ENCODE measurements at regions not wholly inside any gene's neighbourhood (a gene's known extent, or its start where the extent isn't known, plus 50 kb on each side); places are given as distances from the start of the nearest gene placed in this dataset.

DNA sequence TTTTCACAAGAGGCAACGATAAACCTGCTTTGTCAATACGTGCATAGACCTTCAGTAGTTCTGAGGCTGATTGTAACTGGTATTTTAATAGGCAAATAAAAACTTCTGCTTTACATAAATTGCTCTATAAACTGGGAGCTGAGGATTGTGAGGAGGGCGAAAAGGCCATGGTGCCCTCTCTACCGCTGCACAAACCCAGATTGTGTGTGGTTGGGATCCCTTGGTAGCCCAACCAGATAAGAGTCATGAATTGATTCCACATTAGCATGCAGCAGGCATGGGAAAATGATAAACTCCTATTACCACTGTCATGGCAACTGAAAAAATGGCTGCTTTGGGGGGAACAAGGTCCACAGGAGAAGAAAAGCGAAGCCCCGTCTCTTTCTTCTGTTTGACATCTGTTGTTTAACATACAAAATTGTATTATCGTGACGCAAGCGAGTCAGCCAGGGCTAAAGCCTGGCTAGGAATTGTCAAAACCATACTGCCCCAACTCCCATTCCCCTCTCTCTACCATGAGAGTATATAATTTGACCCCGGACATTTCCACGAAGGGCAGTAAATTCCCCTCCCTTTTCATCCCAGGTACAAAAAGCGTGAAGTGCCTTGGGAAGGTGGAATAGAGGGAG lies 157.8 kb upstream of the SALL4 start:
- H3K4me1 ChIP-seq (ENCODE audit: control insufficient read depth, insufficient read depth, low read depth, low read length), result peaks cover 3% of the 10 kb centered on the region
- H3K23ac ChIP-seq (ENCODE audit: low read length in 2 of 2), result no peak overlapping the region
- 96% methylated on average over 7 of the region's 12 CpGs for WGBS
- no peaks in the 10 kb centered on the region for H3K79me1 ChIP-seq (replicated peaks; ENCODE audit: low read length, poor library complexity, severe bottlenecking)
- H4K91ac ChIP-seq (ENCODE audit: low read length), result peak overlapping the region; percentile 61
- H3K36me3 ChIP-seq (ENCODE audit: control insufficient read depth in 1 of 2, insufficient read depth in 2 of 2, low read depth in 1 of 2, low read length in 2 of 2), result no peaks in the 10 kb centered on the region
- H2AFZ ChIP-seq (ENCODE audit: low read depth, low read length), result no peak overlapping the region
- no peak overlapping the region for H2BK15ac ChIP-seq (ENCODE audit: low read depth, poor library complexity, severe bottlenecking)
- no peak overlapping the region for H3K14ac ChIP-seq (ENCODE audit: low read length in 2 of 2)
- no peaks in the 10 kb centered on the region for H3K27me3 ChIP-seq (ENCODE audit: control insufficient read depth in 1 of 2, insufficient read depth in 1 of 2, low read length in 2 of 2)
- no peak for DNase-seq
- H4K8ac ChIP-seq (ENCODE audit: low read length), result peak overlapping the region; percentile 69
- peak overlapping the region in 1 of 2 experiments; percentile 7 for H2BK12ac ChIP-seq (ENCODE audit: low read length in 2 of 2)
- H2AK5ac ChIP-seq (ENCODE audit: low read length, severe bottlenecking), result peak overlapping the region; percentile 56
- no peak overlapping the region for H3K4me3 ChIP-seq (ENCODE audit: insufficient read depth in 1 of 2, low read depth in 1 of 2, low read length in 2 of 2)
- H2BK120ac ChIP-seq (ENCODE audit: low read depth, low read length), result no peak overlapping the region
- H3K4me2 ChIP-seq (ENCODE audit: low read length, poor library complexity, severe bottlenecking), result no peak overlapping the region
- no peaks in the 10 kb centered on the region for H3K9me3 ChIP-seq (ENCODE audit: control insufficient read depth, low read length)
- no peak overlapping the region for H3K27ac ChIP-seq (ENCODE audit: low read length, poor library complexity, severe bottlenecking)
- no peak overlapping the region for H2BK5ac ChIP-seq (ENCODE audit: low read depth, low read length, poor library complexity, severe bottlenecking)
- H3K18ac ChIP-seq (ENCODE audit: low read depth in 1 of 2, low read length in 2 of 2), result peak overlapping the region; percentile 28 to 43
- no peak overlapping the region for H3K9ac ChIP-seq (ENCODE audit: low read length)
- H3K4ac ChIP-seq (ENCODE audit: low read depth in 1 of 2, low read length in 2 of 2), result peak overlapping the region in 1 of 2 experiments; percentile 9

DNA sequence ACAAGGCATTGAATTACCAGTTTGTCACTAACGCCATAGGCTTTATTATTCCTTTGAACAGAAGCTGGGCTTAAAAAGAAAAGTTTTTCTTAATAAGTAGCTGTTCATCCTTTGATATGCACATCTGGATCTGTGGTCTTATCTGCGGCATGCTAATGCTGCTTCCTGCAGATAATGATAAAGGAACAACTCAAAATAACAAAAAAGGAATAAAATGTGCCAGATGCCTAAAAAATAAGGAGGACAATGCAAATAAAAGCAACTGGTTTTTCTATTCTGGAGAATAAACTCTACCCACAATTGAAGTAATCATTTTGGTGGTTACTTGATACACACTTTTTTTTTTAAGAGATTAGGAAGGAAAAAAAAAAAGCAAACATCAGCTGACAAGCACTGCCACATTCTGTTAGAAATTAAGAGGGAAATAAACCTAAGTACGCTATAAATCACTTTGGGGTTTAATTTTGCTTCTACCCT lies 156.8 kb upstream of the SALL4 start:
- Histone ChIP-seq H2BK5ac (ENCODE audit: low read depth, low read length, poor library complexity, severe bottlenecking) (no peak overlapping the region), H3K18ac (ENCODE audit: low read depth in 1 of 2, low read length in 2 of 2) (no peak overlapping the region), H3K36me3 (ENCODE audit: control insufficient read depth in 1 of 2, insufficient read depth in 2 of 2, low read depth in 1 of 2, low read length in 2 of 2) (no peaks in the 10 kb centered on the region), H3K14ac (ENCODE audit: low read length in 2 of 2) (no peak overlapping the region), H3K9ac (ENCODE audit: low read length) (no peak overlapping the region), H2BK12ac (ENCODE audit: low read length in 2 of 2) (no peak overlapping the region), H2AFZ (ENCODE audit: low read depth, low read length) (no peak overlapping the region), H3K4me1 (ENCODE audit: control insufficient read depth, insufficient read depth, low read depth, low read length) (peaks cover 3% of the 10 kb centered on the region), H3K4me2 (ENCODE audit: low read length, poor library complexity, severe bottlenecking) (peak overlapping the region; percentile 42), H2BK120ac (ENCODE audit: low read depth, low read length) (no peak overlapping the region), H3K4me3 (ENCODE audit: insufficient read depth in 1 of 2, low read depth in 1 of 2, low read length in 2 of 2) (no peak overlapping the region), H4K91ac (ENCODE audit: low read length) (no peak overlapping the region), H3K23ac (ENCODE audit: low read length in 2 of 2) (no peak overlapping the region), H3K4ac (ENCODE audit: low read depth in 1 of 2, low read length in 2 of 2) (no peak overlapping the region), H3K27ac (ENCODE audit: low read length, poor library complexity, severe bottlenecking) (no peak overlapping the region), H2BK15ac (ENCODE audit: low read depth, poor library complexity, severe bottlenecking) (no peak overlapping the region), H3K79me1 (replicated peaks; ENCODE audit: low read length, poor library complexity, severe bottlenecking) (no peaks in the 10 kb centered on the region), H4K8ac (ENCODE audit: low read length) (no peak overlapping the region), H3K27me3 (ENCODE audit: control insufficient read depth in 1 of 2, insufficient read depth in 1 of 2, low read length in 2 of 2) (no peaks in the 10 kb centered on the region), H2AK5ac (ENCODE audit: low read length, severe bottlenecking) (no peak overlapping the region), H3K9me3 (ENCODE audit: control insufficient read depth, low read length) (no peaks in the 10 kb centered on the region)
- no CpG with 5 or more reads among the region's 3 CpGs for WGBS
- no peak for DNase-seq

DNA sequence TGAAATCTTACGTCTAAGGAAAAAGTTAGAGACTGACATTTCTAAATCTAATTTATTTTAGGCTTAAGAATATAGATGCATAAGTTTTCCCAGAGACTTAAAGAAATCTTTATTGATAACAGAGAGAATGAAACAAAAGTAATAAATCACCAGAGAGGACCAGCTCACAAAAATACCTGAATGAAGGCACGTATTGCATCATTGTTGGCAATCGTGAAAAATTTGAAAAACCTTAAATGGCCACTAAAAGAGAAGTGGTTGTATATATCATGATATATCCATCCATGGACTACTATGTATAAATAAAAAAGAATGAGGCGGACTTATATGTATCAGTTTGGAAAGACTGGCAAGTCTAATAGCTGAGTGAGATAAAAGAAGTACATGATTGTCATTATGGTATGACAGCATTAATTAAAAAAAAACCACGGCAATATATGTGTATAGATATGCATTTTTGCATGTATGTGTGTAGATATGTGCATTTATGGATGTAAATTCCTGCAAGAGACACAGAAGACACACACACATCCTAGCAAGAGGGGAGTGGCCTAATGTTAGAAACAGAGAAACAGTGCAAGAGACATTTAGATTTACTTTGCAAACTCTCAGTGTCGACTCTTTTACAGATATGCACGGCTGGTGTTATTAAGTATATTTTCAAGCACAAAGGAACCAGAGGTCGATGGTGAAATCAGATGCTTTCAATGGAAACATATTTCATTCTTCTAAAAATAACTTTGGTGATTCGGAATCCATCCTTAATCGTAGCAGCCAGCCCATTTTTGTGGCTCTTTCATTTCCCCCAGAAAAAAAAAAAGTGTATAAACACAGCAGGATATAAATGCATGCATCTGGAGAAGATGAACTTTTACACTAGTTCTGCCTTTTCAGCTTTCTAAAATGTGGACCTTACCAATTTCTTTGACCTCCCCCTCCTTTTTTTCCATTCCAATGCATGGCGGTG lies 156.1 kb upstream of the SALL4 start:
- Histone ChIP-seq H3K9me3 (ENCODE audit: control insufficient read depth, low read length) (no peaks in the 10 kb centered on the region), H4K8ac (ENCODE audit: low read length) (no peak overlapping the region), H2AK5ac (ENCODE audit: low read length, severe bottlenecking) (no peak overlapping the region), H3K23ac (ENCODE audit: low read length in 2 of 2) (no peak overlapping the region), H2BK12ac (ENCODE audit: low read length in 2 of 2) (no peak overlapping the region), H2BK120ac (ENCODE audit: low read depth, low read length) (no peak overlapping the region), H3K14ac (ENCODE audit: low read length in 2 of 2) (no peak overlapping the region), H2AFZ (ENCODE audit: low read depth, low read length) (no peak overlapping the region), H3K4me2 (ENCODE audit: low read length, poor library complexity, severe bottlenecking) (peak overlapping the region; percentile 42), H2BK15ac (ENCODE audit: low read depth, poor library complexity, severe bottlenecking) (no peak overlapping the region), H3K27me3 (ENCODE audit: control insufficient read depth in 1 of 2, insufficient read depth in 1 of 2, low read length in 2 of 2) (no peaks in the 10 kb centered on the region), H3K9ac (ENCODE audit: low read length) (no peak overlapping the region), H3K18ac (ENCODE audit: low read depth in 1 of 2, low read length in 2 of 2) (no peak overlapping the region), H3K79me1 (replicated peaks; ENCODE audit: low read length, poor library complexity, severe bottlenecking) (no peaks in the 10 kb centered on the region), H4K91ac (ENCODE audit: low read length) (no peak overlapping the region), H3K36me3 (ENCODE audit: control insufficient read depth in 1 of 2, insufficient read depth in 2 of 2, low read depth in 1 of 2, low read length in 2 of 2) (no peaks in the 10 kb centered on the region), H3K4me3 (ENCODE audit: insufficient read depth in 1 of 2, low read depth in 1 of 2, low read length in 2 of 2) (peak overlapping the region in 1 of 2 experiments; percentile 3), H3K4ac (ENCODE audit: low read depth in 1 of 2, low read length in 2 of 2) (no peak overlapping the region), H3K4me1 (ENCODE audit: control insufficient read depth, insufficient read depth, low read depth, low read length) (peaks cover 3% of the 10 kb centered on the region), H3K27ac (ENCODE audit: low read length, poor library complexity, severe bottlenecking) (no peak overlapping the region), H2BK5ac (ENCODE audit: low read depth, low read length, poor library complexity, severe bottlenecking) (no peak overlapping the region)
- 58% methylated on average over 6 of the region's 11 CpGs for WGBS
- DNase-seq, result peak; percentile 47

DNA sequence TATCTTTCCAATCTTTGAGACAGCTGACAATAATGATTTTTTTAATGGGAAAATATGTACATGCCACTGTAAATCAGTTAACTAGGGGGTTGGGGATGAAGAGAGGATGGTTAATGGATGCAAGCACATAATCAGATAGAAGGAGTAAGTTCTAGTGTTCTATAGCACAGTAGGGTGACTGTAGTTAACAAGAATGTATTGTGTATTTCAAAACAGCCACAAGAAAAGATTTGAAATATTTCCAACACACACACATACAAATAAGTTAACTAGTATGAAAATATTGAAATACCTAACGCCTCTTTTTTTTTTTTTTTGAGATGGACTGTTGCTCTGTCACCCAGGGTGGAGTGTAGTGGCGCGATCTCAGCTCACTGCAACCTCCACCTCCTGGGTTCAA lies 153.4 kb upstream of the SALL4 start:
- H3K79me1 ChIP-seq (replicated peaks; ENCODE audit: low read length, poor library complexity, severe bottlenecking), result no peaks in the 10 kb centered on the region
- H3K4me2 ChIP-seq (ENCODE audit: low read length, poor library complexity, severe bottlenecking), result no peak overlapping the region
- no peak overlapping the region for H3K9ac ChIP-seq (ENCODE audit: low read length)
- no peak overlapping the region for H2BK15ac ChIP-seq (ENCODE audit: low read depth, poor library complexity, severe bottlenecking)
- no peak overlapping the region for H2BK5ac ChIP-seq (ENCODE audit: low read depth, low read length, poor library complexity, severe bottlenecking)
- peak; percentile 53 for DNase-seq
- H3K27ac ChIP-seq (ENCODE audit: low read length, poor library complexity, severe bottlenecking), result peak overlapping the region; percentile 59
- no peaks in the 10 kb centered on the region for H3K36me3 ChIP-seq (ENCODE audit: control insufficient read depth in 1 of 2, insufficient read depth in 2 of 2, low read depth in 1 of 2, low read length in 2 of 2)
- no peaks in the 10 kb centered on the region for H3K27me3 ChIP-seq (ENCODE audit: control insufficient read depth in 1 of 2, insufficient read depth in 1 of 2, low read length in 2 of 2)
- H2BK12ac ChIP-seq (ENCODE audit: low read length in 2 of 2), result no peak overlapping the region
- no peaks in the 10 kb centered on the region for H3K9me3 ChIP-seq (ENCODE audit: control insufficient read depth, low read length)
- H3K4ac ChIP-seq (ENCODE audit: low read depth in 1 of 2, low read length in 2 of 2), result no peak overlapping the region
- H3K23ac ChIP-seq (ENCODE audit: low read length in 2 of 2), result no peak overlapping the region
- no peak overlapping the region for H4K91ac ChIP-seq (ENCODE audit: low read length)
- H3K4me3 ChIP-seq (ENCODE audit: insufficient read depth in 1 of 2, low read depth in 1 of 2, low read length in 2 of 2), result no peak overlapping the region
- peaks cover 4% of the 10 kb centered on the region for H3K4me1 ChIP-seq (ENCODE audit: control insufficient read depth, insufficient read depth, low read depth, low read length)
- no peak overlapping the region for H2AK5ac ChIP-seq (ENCODE audit: low read length, severe bottlenecking)
- H2AFZ ChIP-seq (ENCODE audit: low read depth, low read length), result no peak overlapping the region
- WGBS, result 100% methylated on average over 2 of the region's 3 CpGs
- H2BK120ac ChIP-seq (ENCODE audit: low read depth, low read length), result no peak overlapping the region
- H4K8ac ChIP-seq (ENCODE audit: low read length), result no peak overlapping the region
- no peak overlapping the region for H3K14ac ChIP-seq (ENCODE audit: low read length in 2 of 2)
- H3K18ac ChIP-seq (ENCODE audit: low read depth in 1 of 2, low read length in 2 of 2), result no peak overlapping the region

Data from mesenchymal stem cell (in vitro differentiated cells and primary cell).